ENCODE measurements at regions not wholly inside any gene's neighbourhood (a gene's known extent, or its start where the extent isn't known, plus 50 kb on each side); places are given as distances from the start of the nearest gene placed in this dataset.

- TF ChIP-seq POLR2AphosphoS5 (IDR thresholded peaks at IDR 0.05) (no peak), CTCF (IDR thresholded peaks at IDR 0.05) (no peak), EP300 (IDR thresholded peaks at IDR 0.05) (no peak), POLR2A (IDR thresholded peaks at IDR 0.05) (no peak)
Measured at GRCh38 chr20:39588148-39588757, 626.1 kb downstream of the DHX35 start.

All from sigmoid colon (tissue), 4 donors.